K562 (cell line): ENCODE measurements at regions not wholly inside any gene's neighbourhood (a gene's known extent, or its start where the extent isn't known, plus 50 kb on each side); places are given as distances from the start of the nearest gene placed in this dataset.

ENCODE experiments used
- ATAC-seq: fragments of 200-7000 bp; cut with Tn5 transposase; 3 replicates; pipeline ENCODE4 v1.9.1; 2020; ENCODE audit warnings: moderate library complexity
- BruUV-seq: library from RNA; stranded (reverse); fragments of 400-500 nt; replicated peaks from 2 replicates; lab custom pipeline; 2021; lab: Mats Ljungman, UMichigan
- CTCF ChIA-PET: fragments of 300-600 bp; formaldehyde crosslinking; extraction: SDS; loops from one replicate; lab custom pipeline; 2021; ENCODE audit warnings: low intra/inter-chr PET ratio; lab: Yijun Ruan, JAX
- POLR2A ChIA-PET: fragments of 300-600, 350-650 bp; sonication (Branson Sonifier 250); formaldehyde crosslinking; extraction: SDS; loops from one replicate; lab custom pipeline; 2021; ENCODE audit warnings: antibody characterized with exemption, inconsistent platforms; lab: Yijun Ruan, JAX
- DNase-seq, 4 experiments: peaks; one replicate each; pipeline versions ENCODE4 v3.0.0 to v3.0.0-alpha.2; 2011 to 2018; ENCODE audit warnings: low spot score in 3 of 4, mixed read lengths in 3 of 4; ENCODE audit errors: extremely low read depth in 1 of 4
- FAIRE-seq: peaks from 2 replicates; lab custom pipeline; 2011; peaks lifted over from hg19 to GRCh38; lab: Jason Lieb, UNC
- H2AFZ ChIP-seq: 2 replicates; pipeline ENCODE4 v1.6.0; 2011; ENCODE audit warnings: low read depth, low read length, control low read depth, inconsistent platforms
- H3K27ac ChIP-seq: fragments of 200-600 bp; 3 replicates; pipeline ENCODE4 v1.8.0; 2011; ENCODE audit warnings: low read depth, mild to moderate bottlenecking, control low read depth, inconsistent platforms, low read length, moderate library complexity, mixed read lengths; ENCODE audit errors: extremely low read depth
- H3K27me3 ChIP-seq, 2 experiments: fragments of 300-600 bp in 1 of 2; 2 replicates in 1 of 2; 3 replicates in 1 of 2; pipeline versions ENCODE4 v1.6.0 to v1.8.0; 2011; ENCODE audit warnings: inconsistent platforms in 2 of 2, low read length in 2 of 2, mild to moderate bottlenecking in 1 of 2, mixed read lengths in 1 of 2, moderate library complexity in 1 of 2; ENCODE audit not compliant: control insufficient read depth in 2 of 2, insufficient read depth in 2 of 2
- H3K36me3 ChIP-seq: fragments of 300-600 bp; 3 replicates; pipeline ENCODE4 v1.8.0; 2011; ENCODE audit warnings: mild to moderate bottlenecking, low read length, inconsistent platforms; ENCODE audit not compliant: control insufficient read depth, insufficient read depth
- H3K4me1 ChIP-seq, 2 experiments: fragments of 200-600 bp in 1 of 2; replicated peaks in 1 of 2; 2 replicates in 1 of 2; 3 replicates in 1 of 2; pipeline versions ENCODE4 v1.5.1 to v1.8.0; 2011; ENCODE audit warnings: inconsistent platforms in 2 of 2, low read length in 2 of 2, mild to moderate bottlenecking in 1 of 2, mixed read lengths in 1 of 2, moderate library complexity in 1 of 2; ENCODE audit not compliant: control insufficient read depth in 2 of 2, insufficient read depth in 2 of 2
- H3K4me2 ChIP-seq: 2 replicates; pipeline ENCODE4 v1.6.1; 2011; ENCODE audit warnings: low read length, control low read depth, inconsistent platforms, mixed read lengths; ENCODE audit not compliant: insufficient read depth
- H3K4me3 ChIP-seq: fragments of 200-600 bp; sonication (generic), shearing (Covaris generic); 2 replicates; pipeline ENCODE4 v1.5.1; 2016; ENCODE audit warnings: control low read depth, inconsistent platforms
- H3K79me2 ChIP-seq: fragments of 200-600 bp; 3 replicates; pipeline ENCODE4 v1.8.0; 2011; ENCODE audit warnings: low read length, inconsistent platforms; ENCODE audit not compliant: control insufficient read depth, insufficient read depth
- H3K9ac ChIP-seq, 2 experiments: 2 replicates each; pipeline versions ENCODE4 v1.6.0 to v1.6.1; 2011; ENCODE audit warnings: low read depth in 2 of 2, low read length in 2 of 2, control low read depth in 1 of 2, inconsistent platforms in 1 of 2, mild to moderate bottlenecking in 1 of 2, mixed read lengths in 1 of 2; ENCODE audit not compliant: insufficient read depth in 1 of 2
- H3K9me1 ChIP-seq: one replicate; pipeline ENCODE4 v1.6.0; 2011; ENCODE audit warnings: inconsistent platforms, mild to moderate bottlenecking, low read length, moderate library complexity; ENCODE audit not compliant: control insufficient read depth, insufficient read depth
- H3K9me3 ChIP-seq: replicated peaks from 2 replicates; pipeline ENCODE4 v1.5.1; 2011; ENCODE audit warnings: low read depth, low read length, inconsistent platforms; ENCODE audit not compliant: control insufficient read depth, insufficient read depth
- H4K20me1 ChIP-seq: replicated peaks from 2 replicates; pipeline ENCODE4 v1.6.1; 2011; ENCODE audit warnings: low read length, inconsistent platforms, mixed read lengths; ENCODE audit not compliant: control insufficient read depth, insufficient read depth
- BRCA1 ChIP-seq, 2 experiments: fragments of 450-650 bp in 1 of 2; sonication (generic) in 1 of 2; formaldehyde crosslinking in 1 of 2; IDR thresholded peaks; 2 replicates each; pipeline versions ENCODE4 v1.5.0 to v1.6.1; 2017 to 2020; ENCODE audit warnings: mild to moderate bottlenecking in 1 of 2, missing genetic modification reagents in 1 of 2
- ETV5 ChIP-seq: sonication (generic); formaldehyde crosslinking; IDR thresholded peaks from 2 replicates; pipeline ENCODE4 v1.4.0; 2020; ENCODE audit warnings: low read depth, mild to moderate bottlenecking, missing genetic modification reagents
- ILF3 ChIP-seq: fragments of 450-650 bp; IDR thresholded peaks from 2 replicates; pipeline ENCODE4 v1.6.1; 2018; ENCODE audit warnings: antibody characterized with exemption, mild to moderate bottlenecking, moderate library complexity, borderline replicate concordance
- KLF16 ChIP-seq: IDR thresholded peaks from 2 replicates; pipeline ENCODE4 v1.6.1; 2016; ENCODE audit warnings: antibody characterized with exemption
- MYNN ChIP-seq, 2 experiments: sonication (generic); formaldehyde crosslinking in 1 of 2; IDR thresholded peaks; 2 replicates each; pipeline versions ENCODE4 v1.5.0 to v1.6.1; 2016 to 2020; ENCODE audit warnings: antibody characterized with exemption in 1 of 2, missing genetic modification reagents in 1 of 2
- NFRKB ChIP-seq: fragments of 450-650 bp; IDR thresholded peaks from 2 replicates; pipeline ENCODE4 v1.6.1; 2016; ENCODE audit warnings: low read depth
- NFXL1 ChIP-seq: fragments of 450-650 bp; formaldehyde crosslinking; IDR thresholded peaks from 2 replicates; pipeline ENCODE4 v1.4.0; 2021; ENCODE audit warnings: mild to moderate bottlenecking
- POLR2AphosphoS2 ChIP-seq: IDR thresholded peaks from 2 replicates; pipeline ENCODE4 v1.6.1; 2012; ENCODE audit warnings: low read length, improper control_type of control experiment
- STAT5B ChIP-seq: fragments of 250-450 bp; sonication (Bioruptor Pico); IDR thresholded peaks from 2 replicates; pipeline ENCODE4 v1.8.0; 2021; ENCODE audit warnings: mild to moderate bottlenecking, inconsistent platforms
- ZBTB33 ChIP-seq: sonication (generic); formaldehyde crosslinking; IDR thresholded peaks from 2 replicates; pipeline ENCODE4 v1.8.1; 2023; ENCODE audit warnings: mild to moderate bottlenecking, missing genetic modification reagents
- ZBTB43 ChIP-seq: sonication (generic); formaldehyde crosslinking; IDR thresholded peaks from 2 replicates; pipeline ENCODE4 v1.8.0; 2023; ENCODE audit warnings: mild to moderate bottlenecking, missing genetic modification reagents
- ZNF165 ChIP-seq: fragments of 250-450 bp; sonication (Bioruptor Pico); IDR thresholded peaks from 2 replicates; pipeline ENCODE4 v1.4.0; 2020; ENCODE audit warnings: borderline replicate concordance
- ZNF280B ChIP-seq: fragments of 250-450 bp; sonication (Bioruptor Pico); IDR thresholded peaks from 2 replicates; pipeline ENCODE4 v1.5.1; 2021; ENCODE audit warnings: mild to moderate bottlenecking
- WGBS: fragments of 100-300 bp; shearing (Covaris generic); methylation state at CpG from one replicate; pipeline ENCODE4 v1.1.6; 2016; ENCODE audit warnings: low coverage, mixed read lengths; ENCODE audit not compliant: insufficient coverage; ENCODE audit errors: missing lambda C conversion rate; 5-methylcytosine and 5-hydroxymethylcytosine counted together
- in situ Hi-C: fragments of 300-500 bp; cut with MboI; formaldehyde crosslinking; loops from 4 replicates; pipeline ENCODE4 v1.15.0; 2018; ENCODE audit warnings: inconsistent platforms, mixed read lengths
- intact Hi-C: fragments of 100-400 bp; cut with micrococcal nuclease; formaldehyde crosslinking; loops from 2 replicates; pipeline ENCODE4 v1.14.2; 2022

- TF ChIP-seq STAT5B (CRISPR knock-in tag): no peak
These were observed 179.0 kb downstream of the SPRY2 start (continued) for GRCh38 chr13:80161896-80162295.

- Histone ChIP-seq H3K27ac (no peak overlapping the region), H3K9me1 (no peaks in the 10 kb centered on the region), H3K4me2 (no peak overlapping the region), H2AFZ (no peak overlapping the region), H4K20me1 (no peaks in the 10 kb centered on the region)
- POLR2A ChIA-PET: no interaction called here
- BruUV-seq: no TSS peak
- in situ Hi-C loops: no loop called here
- 6% methylated on average over 2 of the region's 2 CpGs for WGBS
- no peak for TF ChIP-seq NFRKB
- TF ChIP-seq BRCA1 (IDR thresholded peaks at IDR 0.05): no peak
- no peak for TF ChIP-seq BRCA1 (CRISPR knock-in tag; IDR thresholded peaks at IDR 0.05)
- no peak for TF ChIP-seq ZBTB43 (CRISPR knock-in tag)
- TF ChIP-seq POLR2AphosphoS2: no peak
- no peak for TF ChIP-seq ETV5
- no peak for TF ChIP-seq ZNF280B (CRISPR knock-in tag)
- no peak for TF ChIP-seq NFXL1 (CRISPR knock-in tag)
- TF ChIP-seq KLF16: no peak
- no peak for TF ChIP-seq MYNN (IDR thresholded peaks at IDR 0.05)
- no peak for TF ChIP-seq MYNN (CRISPR knock-in tag; IDR thresholded peaks at IDR 0.05)
- TF ChIP-seq ILF3: no peak
- TF ChIP-seq ZNF165 (CRISPR knock-in tag): no peak
- TF ChIP-seq ZBTB33: no peak
- TF ChIP-seq, all 486 proteins: peak for 0
- Histone ChIP-seq H3K27me3 (no peaks in the 10 kb centered on the region), H3K4me3 (no peak overlapping the region), H3K9me3 (no peaks in the 10 kb centered on the region), H3K9ac (no peak overlapping the region), H3K79me2 (no peaks in the 10 kb centered on the region), H3K36me3 (no peaks in the 10 kb centered on the region), H3K4me1 (no peaks in the 10 kb centered on the region)
- intact Hi-C loops: no loop called here
- ATAC-seq (no peak), DNase-seq (no peak), FAIRE-seq (no peak)
- CTCF ChIA-PET: no interaction called here
These were observed 179.7 kb downstream of the SPRY2 start for GRCh38 chr13:80161219-80161618.
